LNCaP clone FGC (cell line): ENCODE measurements at regions not wholly inside any gene's neighbourhood (a gene's known extent, or its start where the extent isn't known, plus 50 kb on each side); places are given as distances from the start of the nearest gene placed in this dataset.

ENCODE experiments used
- DNase-seq: peaks from one replicate; pipeline ENCODE4 v3.0.0-alpha.2; 2011; ENCODE audit warnings: low read depth
- H3K4me3 ChIP-seq: 2 replicates; pipeline ENCODE4 v1.5.1; 2011; ENCODE audit warnings: mild to moderate bottlenecking, low read depth, low read length, control low read depth
- CTCF ChIP-seq: IDR thresholded peaks from 2 replicates; pipeline ENCODE4 v1.5.1; 2012; ENCODE audit warnings: mild to moderate bottlenecking; ENCODE audit not compliant: control insufficient read depth, insufficient read depth; ENCODE audit errors: extremely low read depth

- no peak for TF ChIP-seq CTCF
- no peak overlapping the region for H3K4me3 ChIP-seq
- DNase-seq, result no peak
These were observed 768.7 kb downstream of the EPHA3 start for GRCh38 chr3:89876116-89876515.

GRCh38 chr3:89877230-89877629 is 769.8 kb downstream of the EPHA3 start:
- TF ChIP-seq CTCF, result no peak
- DNase-seq, result no peak
- H3K4me3 ChIP-seq, result no peak overlapping the region

GRCh38 chr3:89889386-89889785 is 782.0 kb downstream of the EPHA3 start:
- no peak for DNase-seq
- no peak for TF ChIP-seq CTCF
- no peak overlapping the region for H3K4me3 ChIP-seq

- no peak for TF ChIP-seq CTCF
These were observed 801.3 kb downstream of the EPHA3 start for GRCh38 chr3:89908711-89909213.

GRCh38 chr3:89912031-89912430 is 804.6 kb downstream of the EPHA3 start:
- no peak overlapping the region for H3K4me3 ChIP-seq
- no peak for TF ChIP-seq CTCF
- no peak for DNase-seq

More at GRCh38 chr3:89908711-89909213, 801.3 kb downstream of the EPHA3 start:
- DNase-seq, result no peak
- H3K4me3 ChIP-seq, result no peak overlapping the region

GRCh38 chr3:89923921-89924610 is 816.6 kb downstream of the EPHA3 start:
- no peak overlapping the region for H3K4me3 ChIP-seq
- no peak for DNase-seq
- TF ChIP-seq CTCF, result no peak

- no peak for DNase-seq
- H3K4me3 ChIP-seq, result no peak overlapping the region
- no peak for TF ChIP-seq CTCF
These were observed 818.6 kb downstream of the EPHA3 start for GRCh38 chr3:89925976-89926375.
